Urinary bladder (tissue), 3 donors: ENCODE measurements at regions not wholly inside any gene's neighbourhood (a gene's known extent, or its start where the extent isn't known, plus 50 kb on each side); places are given as distances from the start of the nearest gene placed in this dataset.
"Not testable (repeated sequence)": the region's sequence is repeated elsewhere in the genome, so short reads cannot be mapped to it uniquely, and the experiment has no call there.

ENCODE experiments used
- DNase-seq: peaks from one replicate; pipeline ENCODE4 v3.0.0-alpha.2; 2015; ENCODE audit errors: extremely low spot score
- H3K27ac ChIP-seq: one replicate; pipeline ENCODE4 v1.5.1; 2013; ENCODE audit warnings: low read depth, mild to moderate bottlenecking, moderate library complexity
- H3K36me3 ChIP-seq: one replicate; pipeline ENCODE4 v1.6.1; 2013; ENCODE audit warnings: mild to moderate bottlenecking, moderate library complexity; ENCODE audit not compliant: insufficient read depth
- H3K4me1 ChIP-seq: one replicate; pipeline ENCODE4 v1.6.1; 2013; ENCODE audit warnings: mild to moderate bottlenecking, moderate library complexity; ENCODE audit not compliant: insufficient read depth
- H3K4me3 ChIP-seq: one replicate; pipeline ENCODE4 v1.5.1; 2013; ENCODE audit warnings: low read depth, low read length
- WGBS: extraction: QIAGEN DNeasy Blood & Tissue Kit; methylation state at CpG from one replicate; pipeline ENCODE4 v1.1.7; 2013; 5-methylcytosine and 5-hydroxymethylcytosine counted together
- donor health status: healthy with polysubstance abuse.
- donor health status: healthy.

GRCh38 chr5:135157421-135158313, 123.6 kb upstream of the PITX1 start:
- Histone ChIP-seq H3K36me3 (no peaks in the 10 kb centered on the region), H3K4me1 (no peaks in the 10 kb centered on the region), H3K27ac (no peak overlapping the region), H3K4me3 (no peak overlapping the region)
- WGBS = 96% methylated on average over 6 of the region's 6 CpGs
- DNase-seq = no peak

DNA sequence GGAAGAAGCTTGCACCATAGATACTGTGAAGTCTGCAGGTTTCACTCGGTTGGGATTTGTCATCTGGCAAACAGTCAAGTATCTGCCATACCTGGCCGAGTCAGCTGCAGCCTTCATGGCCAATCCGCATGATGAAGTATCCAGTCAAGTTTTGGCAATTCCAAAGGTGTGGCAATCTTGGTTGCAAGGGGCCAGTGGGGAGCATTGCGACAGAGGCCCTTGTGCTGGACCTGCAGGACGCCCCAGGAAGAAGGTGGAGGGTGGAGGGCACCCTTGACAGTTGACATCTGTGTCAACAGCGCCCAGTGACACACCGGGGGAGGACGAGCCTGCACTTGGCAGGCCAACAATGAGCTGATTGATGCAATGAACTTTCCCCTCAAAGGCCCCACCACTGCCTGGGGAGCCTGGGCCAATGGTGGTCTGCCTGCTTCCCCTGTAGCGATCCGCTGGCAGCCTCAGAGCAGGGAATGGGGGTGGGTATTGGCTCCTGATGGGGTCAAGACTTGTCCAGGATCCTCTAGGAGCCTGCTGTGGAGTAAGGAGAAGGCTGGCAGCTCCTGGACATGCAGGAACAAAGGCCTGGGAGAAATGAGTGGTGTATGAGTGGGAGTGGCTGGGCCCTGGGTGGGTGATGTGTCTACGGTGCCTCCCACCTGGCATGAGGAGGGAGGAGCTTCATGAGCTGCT, 122.8 kb upstream of the PITX1 start:
- DNase-seq = no peak
- Histone ChIP-seq H3K27ac (no peak overlapping the region), H3K36me3 (no peaks in the 10 kb centered on the region), H3K4me3 (no peak overlapping the region), H3K4me1 (no peaks in the 10 kb centered on the region)
- 85% methylated on average over 11 of the region's 11 CpGs for WGBS

DNA sequence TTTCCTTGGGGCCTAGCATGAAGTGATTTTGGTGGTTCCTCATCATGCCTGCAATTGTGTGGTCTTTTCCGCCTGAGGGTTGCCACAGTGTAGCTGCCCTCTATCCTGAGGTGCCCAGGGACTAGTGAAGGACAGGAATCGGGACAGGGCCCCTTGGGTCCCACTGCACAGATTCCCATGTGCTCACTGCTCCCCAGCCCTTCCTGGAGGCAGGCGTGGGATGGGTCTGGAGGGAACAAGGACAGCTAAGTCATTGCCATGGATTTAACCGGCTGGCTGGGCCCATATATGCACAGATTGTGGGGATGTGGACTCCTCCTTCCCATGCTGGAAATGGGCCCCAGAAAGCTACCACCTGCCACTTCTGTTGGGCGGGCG, 122.3 kb upstream of the PITX1 start:
- no peak for DNase-seq
- 94% methylated on average over 6 of the region's 6 CpGs for WGBS
- H3K27ac ChIP-seq = no peak overlapping the region
- no peaks in the 10 kb centered on the region for H3K36me3 ChIP-seq
- no peaks in the 10 kb centered on the region for H3K4me1 ChIP-seq
- H3K4me3 ChIP-seq = no peak overlapping the region

DNA sequence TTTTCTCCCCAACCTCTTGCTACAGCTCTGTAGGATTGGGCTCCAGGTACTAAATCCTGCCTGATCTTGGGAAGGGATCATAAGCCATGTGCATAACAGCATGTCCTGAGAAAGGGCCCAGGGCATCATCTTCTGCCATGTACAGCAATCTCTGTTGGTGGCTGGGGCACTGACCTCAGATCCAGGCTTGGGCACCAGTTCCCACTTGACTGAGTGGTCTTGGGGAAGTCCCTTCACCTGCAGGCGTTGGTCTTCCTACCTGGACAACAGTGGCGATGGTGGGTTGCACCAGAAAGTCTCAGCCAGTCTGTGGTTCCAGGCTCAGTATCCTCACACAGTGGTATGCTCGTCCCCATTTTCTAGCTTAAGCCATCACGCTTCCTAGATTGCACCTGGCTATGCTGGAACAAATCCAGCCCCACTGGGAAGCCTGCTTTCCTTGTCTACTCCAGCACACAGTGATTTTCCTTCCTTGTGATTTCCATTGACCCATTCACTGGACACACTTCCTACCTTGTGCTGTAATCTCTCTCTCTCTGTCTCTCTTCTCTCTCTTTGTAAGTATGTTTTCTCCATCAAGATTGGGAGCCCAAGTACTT, 121.7 kb upstream of the PITX1 start:
- no peak for DNase-seq
- Histone ChIP-seq H3K4me3 (no peak overlapping the region), H3K4me1 (no peaks in the 10 kb centered on the region), H3K36me3 (no peaks in the 10 kb centered on the region), H3K27ac (no peak overlapping the region)
- 86% methylated on average over 4 of the region's 4 CpGs for WGBS

DNA sequence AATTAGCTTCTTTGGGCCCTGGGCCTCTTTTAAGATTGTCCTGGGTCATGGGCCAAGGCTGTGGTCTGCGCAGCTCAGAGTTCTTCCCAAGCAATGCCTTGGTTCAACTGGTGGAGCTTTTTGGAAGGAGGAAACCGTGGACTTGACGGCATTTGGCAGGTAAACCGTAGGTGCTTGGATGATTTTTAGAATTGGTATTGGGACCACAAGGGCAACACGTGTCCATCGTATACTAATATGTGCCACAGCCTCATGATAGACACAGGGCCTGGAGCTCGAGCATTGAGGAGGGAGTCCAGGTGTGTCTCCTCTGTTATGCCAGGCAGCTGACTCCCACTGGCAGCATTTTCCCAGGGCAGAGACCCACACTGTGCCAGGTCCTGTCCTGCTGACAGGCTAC, 120.9 kb upstream of the PITX1 start:
- H3K36me3 ChIP-seq = no peaks in the 10 kb centered on the region
- no peak overlapping the region for H3K4me3 ChIP-seq
- H3K27ac ChIP-seq = no peak overlapping the region
- H3K4me1 ChIP-seq = no peaks in the 10 kb centered on the region
- WGBS = 96% methylated on average over 7 of the region's 7 CpGs
- DNase-seq = no peak

DNA sequence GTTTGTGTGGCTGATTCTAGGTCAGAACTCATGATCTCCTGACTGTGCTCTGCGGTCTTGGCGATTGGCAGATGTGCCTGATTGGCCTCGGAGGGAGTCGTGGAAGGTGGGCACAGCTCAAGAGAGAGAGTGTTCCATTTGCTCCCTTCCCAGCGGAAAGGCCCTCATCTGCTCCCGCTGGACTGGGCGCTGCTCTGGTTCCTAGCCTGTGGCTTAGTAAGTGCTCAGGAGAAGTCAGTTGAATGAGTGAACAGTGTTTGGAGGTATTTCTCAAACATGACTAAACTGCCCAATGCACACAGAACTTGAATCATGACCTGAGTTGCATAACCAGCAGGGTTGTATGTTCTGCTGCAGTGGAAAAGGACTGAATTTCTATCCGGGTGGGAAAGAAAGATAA, 120.2 kb upstream of the PITX1 start:
- no peaks in the 10 kb centered on the region for H3K4me1 ChIP-seq
- H3K27ac ChIP-seq = no peak overlapping the region
- no peaks in the 10 kb centered on the region for H3K36me3 ChIP-seq
- no peak overlapping the region for H3K4me3 ChIP-seq
- 90% methylated on average over 8 of the region's 8 CpGs for WGBS
- DNase-seq = no peak

DNA sequence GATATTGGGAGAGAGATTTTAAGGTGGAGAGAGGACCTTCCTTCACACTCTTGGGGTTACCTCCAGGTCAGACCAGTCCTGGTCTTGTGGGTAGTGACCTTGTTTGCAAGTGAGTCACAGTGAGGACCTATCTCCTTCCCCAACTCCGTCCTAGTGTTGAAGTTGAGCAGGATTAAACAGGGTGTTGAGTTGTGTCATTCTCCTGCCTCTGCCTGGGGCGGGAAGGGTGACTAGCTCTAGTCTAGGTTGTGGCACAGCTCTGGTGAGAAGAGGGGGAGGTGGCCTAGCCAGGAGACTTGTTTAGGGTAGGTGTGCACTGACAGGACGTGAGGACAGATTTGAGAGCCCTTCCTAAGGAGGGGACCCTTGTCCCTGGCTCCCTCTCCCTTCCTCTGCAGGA, 119.6 kb upstream of the PITX1 start:
- no peak overlapping the region for H3K27ac ChIP-seq
- no peaks in the 10 kb centered on the region for H3K36me3 ChIP-seq
- 91% methylated on average over 3 of the region's 3 CpGs for WGBS
- H3K4me3 ChIP-seq = no peak overlapping the region
- no peak for DNase-seq
- no peaks in the 10 kb centered on the region for H3K4me1 ChIP-seq

GRCh38 chr5:135153259-135153658, 119.2 kb upstream of the PITX1 start:
- WGBS = 88% methylated on average over 4 of the region's 4 CpGs
- H3K27ac ChIP-seq = no peak overlapping the region
- DNase-seq = no peak

DNA sequence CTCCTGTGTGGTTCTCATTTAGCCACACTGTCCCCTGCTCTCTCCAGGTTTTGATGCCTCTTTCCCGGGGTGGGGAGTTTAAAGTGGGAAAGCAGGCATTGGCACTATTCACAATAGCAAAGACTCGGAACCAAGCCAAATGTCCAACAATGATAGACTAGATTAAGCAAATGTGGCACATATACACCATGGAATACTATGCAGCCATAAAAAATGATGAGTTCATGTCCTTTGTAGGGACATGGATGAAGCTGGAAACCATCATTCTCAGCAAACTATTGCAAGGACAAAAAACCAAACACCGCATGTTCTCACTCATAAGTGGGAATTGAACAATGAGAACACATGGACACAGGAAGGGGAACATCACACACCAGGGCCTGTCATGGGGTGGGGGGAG, 117.6 kb upstream of the PITX1 start:
- not testable (repeated sequence) for DNase-seq, H3K27ac ChIP-seq, H3K36me3 ChIP-seq, H3K4me1 ChIP-seq, H3K4me3 ChIP-seq
- WGBS = 95% methylated on average over 2 of the region's 3 CpGs

More at GRCh38 chr5:135153259-135153658, 119.2 kb upstream of the PITX1 start:
- Histone ChIP-seq H3K4me3 (no peak overlapping the region), H3K4me1 (no peaks in the 10 kb centered on the region), H3K36me3 (no peaks in the 10 kb centered on the region)

GRCh38 chr5:135151256-135151655, 117.2 kb upstream of the PITX1 start:
- DNase-seq = no peak
- no peaks in the 10 kb centered on the region for H3K4me1 ChIP-seq
- H3K27ac ChIP-seq = no peak overlapping the region
- WGBS = 90% methylated on average over 5 of the region's 5 CpGs
- H3K36me3 ChIP-seq = no peaks in the 10 kb centered on the region
- H3K4me3 ChIP-seq = no peak overlapping the region

GRCh38 chr5:135150767-135151166, 116.7 kb upstream of the PITX1 start:
- no peak overlapping the region for H3K27ac ChIP-seq
- H3K4me3 ChIP-seq = no peak overlapping the region
- WGBS = 91% methylated on average over 4 of the region's 4 CpGs
- no peaks in the 10 kb centered on the region for H3K36me3 ChIP-seq
- no peak for DNase-seq
- no peaks in the 10 kb centered on the region for H3K4me1 ChIP-seq

DNA sequence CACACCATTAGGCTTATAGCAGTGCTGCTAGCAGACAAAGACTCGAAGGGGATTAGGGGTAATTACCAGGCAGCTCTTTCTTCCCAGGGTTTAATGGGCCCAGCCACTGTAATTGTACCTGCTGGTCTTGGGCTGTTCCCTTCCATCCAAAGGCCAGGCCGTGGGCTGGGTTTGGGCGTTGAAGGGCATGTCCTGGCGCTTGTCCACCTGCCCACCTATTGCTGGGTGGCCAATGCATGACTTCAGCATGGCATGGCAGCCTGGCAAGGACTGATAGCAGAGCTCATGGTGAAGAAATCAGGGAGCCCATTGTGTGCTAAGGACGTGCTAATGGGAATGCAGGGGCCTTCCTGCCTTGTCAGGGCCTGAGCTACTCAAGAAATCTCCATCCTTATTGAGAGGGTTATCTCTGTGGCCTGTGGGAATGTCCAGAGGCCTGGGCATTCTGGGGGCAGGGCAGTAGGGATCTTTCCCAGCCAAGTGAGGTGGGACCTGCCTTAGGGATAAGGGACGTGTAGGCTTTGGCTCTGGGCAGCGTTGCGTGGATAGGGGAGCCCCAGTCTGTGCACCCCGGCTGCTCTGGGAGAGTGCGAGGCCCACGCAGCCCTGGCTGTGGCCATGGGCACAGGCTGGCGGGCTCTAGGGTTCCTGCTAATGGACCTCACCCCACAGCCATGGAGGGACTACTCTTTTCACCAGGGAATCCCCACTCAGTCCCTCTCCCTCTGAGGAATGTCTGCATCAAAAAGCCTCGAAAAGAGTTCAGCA, 116.1 kb upstream of the PITX1 start:
- no peaks in the 10 kb centered on the region for H3K4me1 ChIP-seq
- WGBS = 85% methylated on average over 13 of the region's 13 CpGs
- no peak for DNase-seq
- H3K27ac ChIP-seq = no peak overlapping the region
- H3K4me3 ChIP-seq = no peak overlapping the region
- no peaks in the 10 kb centered on the region for H3K36me3 ChIP-seq

DNA sequence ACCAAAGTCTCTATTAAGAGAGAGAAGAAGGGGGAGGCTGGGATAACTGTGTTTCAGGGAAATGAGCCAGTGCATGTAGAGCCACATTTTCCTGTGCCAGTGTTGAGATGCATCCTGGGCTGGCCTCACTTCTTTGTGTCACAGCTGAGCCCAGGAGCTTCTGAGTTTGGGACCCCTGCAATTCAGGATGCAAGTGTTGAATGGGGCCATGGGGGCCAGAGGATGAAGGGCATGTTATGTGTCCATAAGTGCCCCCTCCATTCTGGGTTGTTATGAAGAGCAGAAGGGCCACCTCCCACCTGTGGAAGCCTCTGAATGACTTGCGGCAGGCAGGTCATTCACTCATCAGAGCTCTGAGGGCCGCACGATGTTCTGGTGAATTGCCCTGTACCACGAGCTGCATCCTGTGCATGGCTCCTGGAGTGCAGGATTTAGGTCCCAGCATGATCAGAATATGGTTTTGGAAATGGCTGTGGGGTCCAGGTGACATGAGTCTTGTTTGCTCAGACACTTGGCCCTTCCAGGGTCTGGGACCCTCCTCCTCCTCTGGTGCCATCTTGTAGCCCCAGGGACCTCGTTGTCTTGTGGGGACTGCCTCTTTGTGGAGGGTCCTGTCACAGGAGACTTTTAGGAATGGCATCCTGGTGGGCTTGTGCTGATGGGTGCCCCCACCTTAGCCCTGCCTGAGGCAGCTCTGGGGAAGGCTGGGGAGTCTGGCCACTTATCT, 115.4 kb upstream of the PITX1 start:
- H3K4me3 ChIP-seq = no peak overlapping the region
- no peaks in the 10 kb centered on the region for H3K36me3 ChIP-seq
- 77% methylated on average over 5 of the region's 5 CpGs for WGBS
- no peak for DNase-seq
- H3K4me1 ChIP-seq = no peaks in the 10 kb centered on the region
- no peak overlapping the region for H3K27ac ChIP-seq
